Activated CD8-positive, alpha-beta T cell treated with anti-CD3 and anti-CD28 coated beads, Interleukin-2, amount 10 ng/mL, durations not matched to agents 7 days and 5 days (primary cell): ENCODE measurements at regions not wholly inside any gene's neighbourhood (a gene's known extent, or its start where the extent isn't known, plus 50 kb on each side); places are given as distances from the start of the nearest gene placed in this dataset.

Experiments
- ATAC-seq: fragments of 150-1000 bp; cut with Tn5 transposase; one replicate; pipeline ENCODE4 v1.10.0; 2021; ENCODE audit warnings: moderate library complexity
- CTCF ChIA-PET: fragments of 350-600 bp; sonication (Branson Sonifier 250); formaldehyde crosslinking; loops from one replicate; lab custom pipeline; 2021; ENCODE audit warnings: antibody characterized with exemption; lab: Charles Lee
- POLR2A ChIA-PET: fragments of 350-600 bp; sonication (Branson Sonifier 250); formaldehyde crosslinking; loops from one replicate; lab custom pipeline; 2021; ENCODE audit warnings: antibody characterized with exemption; lab: Charles Lee
- DNase-seq: peaks from one replicate; pipeline ENCODE4 v3.0.0-alpha.2; 2020
- H3K27ac Mint-ChIP-seq: one replicate; pipeline ENCODE4 v1.8.0; 2021; ENCODE audit warnings: mild to moderate bottlenecking, mixed read lengths
- H3K27me3 Mint-ChIP-seq: one replicate; pipeline ENCODE4 v1.8.0; 2021; ENCODE audit warnings: low read depth, mixed read lengths
- H3K36me3 Mint-ChIP-seq: one replicate; pipeline ENCODE4 v1.8.0; 2021; ENCODE audit warnings: low read depth, mixed read lengths
- H3K4me1 Mint-ChIP-seq: one replicate; pipeline ENCODE4 v1.8.0; 2021; ENCODE audit warnings: low read depth, mixed read lengths
- H3K4me3 Mint-ChIP-seq: one replicate; pipeline ENCODE4 v1.8.0; 2021; ENCODE audit warnings: mild to moderate bottlenecking, mixed read lengths
- H3K9me3 Mint-ChIP-seq: one replicate; pipeline ENCODE4 v1.8.0; 2022; ENCODE audit warnings: mixed read lengths; ENCODE audit not compliant: insufficient read depth

GRCh38 chr1:115577513-115577912 lies 64.3 kb upstream of the VANGL1 start:
- H3K27me3 Mint-ChIP-seq, result no peaks in the 10 kb centered on the region
- ATAC-seq (no peak), DNase-seq (no peak)
- H3K9me3 Mint-ChIP-seq, result no peaks in the 10 kb centered on the region
- CTCF ChIA-PET, result no interaction called here
- POLR2A ChIA-PET, result no interaction called here
- no peaks in the 10 kb centered on the region for H3K4me1 Mint-ChIP-seq
- no peaks in the 10 kb centered on the region for H3K36me3 Mint-ChIP-seq
- H3K27ac Mint-ChIP-seq, result no peak overlapping the region
- H3K4me3 Mint-ChIP-seq, result no peak overlapping the region

- no peaks in the 10 kb centered on the region for H3K4me1 Mint-ChIP-seq
- ChIA-PET POLR2A (no interaction called here), CTCF (no interaction called here)
- no peaks in the 10 kb centered on the region for H3K9me3 Mint-ChIP-seq
- no peak overlapping the region for H3K4me3 Mint-ChIP-seq
- ATAC-seq (no peak), DNase-seq (no peak)
- no peaks in the 10 kb centered on the region for H3K36me3 Mint-ChIP-seq
- H3K27me3 Mint-ChIP-seq, result no peaks in the 10 kb centered on the region
- H3K27ac Mint-ChIP-seq, result no peak overlapping the region
Measured at GRCh38 chr1:115575661-115576060, 66.1 kb upstream of the VANGL1 start.

- Mint-ChIP-seq H3K27ac (no peak overlapping the region), H3K36me3 (no peaks in the 10 kb centered on the region), H3K27me3 (no peaks in the 10 kb centered on the region), H3K4me3 (no peak overlapping the region), H3K4me1 (no peaks in the 10 kb centered on the region), H3K9me3 (no peaks in the 10 kb centered on the region)
- ChIA-PET POLR2A (no interaction called here), CTCF (no interaction called here)
- no peak for DNase-seq
- ATAC-seq, result no peak
Measured at GRCh38 chr1:115572710-115573109, 69.1 kb upstream of the VANGL1 start.

- Mint-ChIP-seq H3K4me3 (no peak overlapping the region), H3K36me3 (no peaks in the 10 kb centered on the region), H3K27ac (no peak overlapping the region), H3K4me1 (no peaks in the 10 kb centered on the region), H3K9me3 (peaks cover 6% of the 10 kb centered on the region), H3K27me3 (peaks cover 11% of the 10 kb centered on the region)
- POLR2A ChIA-PET, result no interaction called here
- CTCF ChIA-PET, result no interaction called here
- ATAC-seq (no peak), DNase-seq (no peak)
Measured at GRCh38 chr1:115567431-115567830, 74.3 kb upstream of the VANGL1 start.

GRCh38 chr1:115565791-115566190 lies 76.0 kb upstream of the VANGL1 start:
- ChIA-PET POLR2A (no interaction called here), CTCF (no interaction called here)
- ATAC-seq (no peak), DNase-seq (no peak)
- Mint-ChIP-seq H3K36me3 (no peaks in the 10 kb centered on the region), H3K9me3 (peaks cover 6% of the 10 kb centered on the region), H3K27ac (no peak overlapping the region), H3K4me3 (no peak overlapping the region), H3K27me3 (peaks cover 14% of the 10 kb centered on the region), H3K4me1 (no peaks in the 10 kb centered on the region)

GRCh38 chr1:115565353-115565752 lies 76.4 kb upstream of the VANGL1 start:
- ChIA-PET CTCF (no interaction called here), POLR2A (no interaction called here)
- Mint-ChIP-seq H3K4me1 (no peaks in the 10 kb centered on the region), H3K36me3 (no peaks in the 10 kb centered on the region), H3K27me3 (peaks cover 14% of the 10 kb centered on the region), H3K4me3 (no peak overlapping the region), H3K9me3 (peaks cover 6% of the 10 kb centered on the region), H3K27ac (no peak overlapping the region)
- no peak for DNase-seq
- no peak for ATAC-seq

- no peaks in the 10 kb centered on the region for H3K4me1 Mint-ChIP-seq
- no peak overlapping the region for H3K27ac Mint-ChIP-seq
- H3K27me3 Mint-ChIP-seq, result peaks cover 14% of the 10 kb centered on the region
- H3K4me3 Mint-ChIP-seq, result no peak overlapping the region
- DNase-seq (no peak), ATAC-seq (no peak)
- no peaks in the 10 kb centered on the region for H3K36me3 Mint-ChIP-seq
- POLR2A ChIA-PET, result no interaction called here
- CTCF ChIA-PET, result no interaction called here
- peaks cover 6% of the 10 kb centered on the region for H3K9me3 Mint-ChIP-seq
Measured at GRCh38 chr1:115564201-115564600, 77.6 kb upstream of the VANGL1 start.

- Mint-ChIP-seq H3K4me3 (no peak overlapping the region), H3K27ac (no peak overlapping the region), H3K4me1 (no peaks in the 10 kb centered on the region), H3K27me3 (peaks cover 16% of the 10 kb centered on the region), H3K9me3 (peaks cover 4% of the 10 kb centered on the region), H3K36me3 (no peaks in the 10 kb centered on the region)
- no peak for DNase-seq
- POLR2A ChIA-PET, result no interaction called here
- CTCF ChIA-PET, result no interaction called here
- no peak for ATAC-seq
Measured at GRCh38 chr1:115560027-115560426, 81.7 kb upstream of the VANGL1 start.

GRCh38 chr1:115558275-115558674 lies 83.5 kb upstream of the VANGL1 start:
- Mint-ChIP-seq H3K36me3 (no peaks in the 10 kb centered on the region), H3K27me3 (peaks cover 11% of the 10 kb centered on the region), H3K27ac (no peak overlapping the region), H3K4me1 (no peaks in the 10 kb centered on the region), H3K4me3 (no peak overlapping the region), H3K9me3 (no peaks in the 10 kb centered on the region)
- POLR2A ChIA-PET, result no interaction called here
- CTCF ChIA-PET, result no interaction called here
- DNase-seq, result no peak
- no peak for ATAC-seq

GRCh38 chr1:115557715-115558114 lies 84.1 kb upstream of the VANGL1 start:
- POLR2A ChIA-PET, result no interaction called here
- DNase-seq (no peak), ATAC-seq (no peak)
- Mint-ChIP-seq H3K4me1 (no peaks in the 10 kb centered on the region), H3K4me3 (no peak overlapping the region), H3K36me3 (no peaks in the 10 kb centered on the region), H3K27ac (no peak overlapping the region), H3K27me3 (peaks cover 7% of the 10 kb centered on the region), H3K9me3 (no peaks in the 10 kb centered on the region)
- CTCF ChIA-PET, result interaction anchor here (1.7 kb wide), 1 partner anchor 149 kb away, joined by 3 read pairs; no protein-coding TSS in a partner anchor

- H3K27me3 Mint-ChIP-seq, result peaks cover 3% of the 10 kb centered on the region
- ATAC-seq (no peak), DNase-seq (no peak)
- no peaks in the 10 kb centered on the region for H3K4me1 Mint-ChIP-seq
- H3K36me3 Mint-ChIP-seq, result no peaks in the 10 kb centered on the region
- POLR2A ChIA-PET, result no interaction called here
- CTCF ChIA-PET, result interaction anchor here (1.7 kb wide), 1 partner anchor 151 kb away, joined by 3 read pairs; no protein-coding TSS in a partner anchor
- H3K4me3 Mint-ChIP-seq, result no peak overlapping the region
- no peak overlapping the region for H3K27ac Mint-ChIP-seq
- H3K9me3 Mint-ChIP-seq, result no peaks in the 10 kb centered on the region
Measured at GRCh38 chr1:115556236-115556635, 85.5 kb upstream of the VANGL1 start.

- Mint-ChIP-seq H3K36me3 (no peaks in the 10 kb centered on the region), H3K9me3 (no peaks in the 10 kb centered on the region), H3K4me3 (no peak overlapping the region), H3K27ac (no peak overlapping the region), H3K27me3 (peaks cover 3% of the 10 kb centered on the region), H3K4me1 (no peaks in the 10 kb centered on the region)
- ATAC-seq (no peak), DNase-seq (no peak)
- ChIA-PET POLR2A (no interaction called here), CTCF (no interaction called here)
Measured at GRCh38 chr1:115555446-115555845, 86.3 kb upstream of the VANGL1 start.

- Mint-ChIP-seq H3K9me3 (no peaks in the 10 kb centered on the region), H3K4me3 (no peak overlapping the region), H3K4me1 (no peaks in the 10 kb centered on the region), H3K27me3 (peaks cover 8% of the 10 kb centered on the region), H3K36me3 (no peaks in the 10 kb centered on the region), H3K27ac (no peak overlapping the region)
- ChIA-PET POLR2A (no interaction called here), CTCF (interaction anchor here (1.3 kb wide), 1 partner anchor 47 kb away, joined by 3 read pairs; no protein-coding TSS in a partner anchor)
- DNase-seq, result no peak
- no peak for ATAC-seq
Measured at GRCh38 chr1:115547696-115548095, 94.1 kb upstream of the VANGL1 start.
